Tibial nerve (tissue), 4 donors: ENCODE measurements at regions not wholly inside any gene's neighbourhood (a gene's known extent, or its start where the extent isn't known, plus 50 kb on each side); places are given as distances from the start of the nearest gene placed in this dataset.

Experiments used
- DNase-seq, 2 donors: peaks; one replicate each; pipeline ENCODE4 v3.0.0-alpha.2; 2019; ENCODE audit warnings: low spot score in 2 of 2
- H3K27ac ChIP-seq, 4 donors: fragments of 200-600 bp; sonication (generic) in 3 of 4; one replicate each; pipeline ENCODE4 v1.5.1; 2017 to 2019; ENCODE audit warnings: mild to moderate bottlenecking in 1 of 4
- H3K27me3 ChIP-seq, 2 donors: fragments of 200-600 bp; sonication (generic) in 1 of 2; one replicate each; pipeline versions ENCODE4 v1.5.1 to v1.6.0; 2017 to 2019
- H3K36me3 ChIP-seq, 3 donors: fragments of 200-600 bp; sonication (generic); one replicate each; pipeline ENCODE4 v1.5.1; 2018 to 2019
- H3K4me1 ChIP-seq, 4 donors: fragments of 200-600 bp; sonication (generic) in 3 of 4; one replicate each; pipeline ENCODE4 v1.5.1; 2017 to 2019
- H3K4me3 ChIP-seq, 4 donors: fragments of 200-600 bp; sonication (generic) in 3 of 4; one replicate each; pipeline ENCODE4 v1.5.1; 2017 to 2019; ENCODE audit warnings: mild to moderate bottlenecking in 1 of 4, moderate library complexity in 1 of 4
- H3K9me3 ChIP-seq, 4 donors: fragments of 200-600 bp; sonication (generic) in 3 of 4; one replicate each; pipeline ENCODE4 v1.5.1; 2017 to 2019
- EP300 ChIP-seq, 2 donors: sonication (generic); formaldehyde crosslinking; IDR thresholded peaks; one replicate each; pipeline ENCODE4 v1.6.1; 2017; ENCODE audit warnings: antibody characterized with exemption in 2 of 2, mild to moderate bottlenecking in 1 of 2
- POLR2A ChIP-seq, 2 donors: fragments of 450-650 bp; IDR thresholded peaks; one replicate each; pipeline ENCODE4 v1.6.1; 2017; ENCODE audit warnings: antibody characterized with exemption in 2 of 2, mild to moderate bottlenecking in 2 of 2, moderate library complexity in 2 of 2
- WGBS, 2 donors: methylation state at CpG; one replicate each; pipeline ENCODE4 v1.1.5; 2018; 5-methylcytosine and 5-hydroxymethylcytosine counted together
- TF ChIP-seq, protein P1 (sequence below), 5 experiments: fragments of 200-600 bp in 3 of 5; fragments of 450-650 bp in 2 of 5; sonication (generic) in 3 of 5; IDR thresholded peaks; one replicate each; pipeline ENCODE4 v1.5.1; 2016 to 2019; ENCODE audit warnings: antibody characterized with exemption in 5 of 5, mild to moderate bottlenecking in 3 of 5, moderate library complexity in 2 of 5

DNA sequence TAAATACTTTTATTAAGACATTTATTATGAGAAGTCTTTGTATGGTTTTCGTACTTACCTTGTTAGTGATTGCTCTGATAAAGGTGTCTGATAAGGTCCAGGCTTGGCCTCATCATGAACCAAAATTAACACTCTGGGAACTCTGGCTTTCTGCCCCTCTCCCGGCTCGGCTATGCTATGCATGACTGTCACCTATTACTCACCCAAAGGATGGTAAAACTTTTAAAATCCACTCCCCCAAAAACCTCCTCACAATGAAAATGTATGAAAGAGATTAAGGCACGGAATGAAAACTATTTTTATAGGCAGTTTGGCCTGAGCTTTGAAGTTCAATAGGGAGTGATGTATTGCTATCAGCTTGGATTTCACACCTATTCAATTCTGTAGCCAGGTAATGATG lies 217.3 kb upstream of the TBX3 start:
- Histone ChIP-seq H3K4me3 (no peak overlapping the region), H3K36me3 (no peaks in the 10 kb centered on the region), H3K27me3 (no peaks in the 10 kb centered on the region), H3K9me3 (peaks cover 0 to 7% (median 0%) of the 10 kb centered on the region in 4 donors), H3K27ac (no peak overlapping the region), H3K4me1 (no peaks in the 10 kb centered on the region)
- 75 to 76% methylated on average over 4 of the region's 4 CpGs for WGBS, 2 donors
- no peak for DNase-seq
- TF ChIP-seq EP300 (IDR thresholded peaks at IDR 0.05) (no peak), POLR2A (IDR thresholded peaks at IDR 0.05) (no peak)
- TF ChIP-seq, protein P1, sequence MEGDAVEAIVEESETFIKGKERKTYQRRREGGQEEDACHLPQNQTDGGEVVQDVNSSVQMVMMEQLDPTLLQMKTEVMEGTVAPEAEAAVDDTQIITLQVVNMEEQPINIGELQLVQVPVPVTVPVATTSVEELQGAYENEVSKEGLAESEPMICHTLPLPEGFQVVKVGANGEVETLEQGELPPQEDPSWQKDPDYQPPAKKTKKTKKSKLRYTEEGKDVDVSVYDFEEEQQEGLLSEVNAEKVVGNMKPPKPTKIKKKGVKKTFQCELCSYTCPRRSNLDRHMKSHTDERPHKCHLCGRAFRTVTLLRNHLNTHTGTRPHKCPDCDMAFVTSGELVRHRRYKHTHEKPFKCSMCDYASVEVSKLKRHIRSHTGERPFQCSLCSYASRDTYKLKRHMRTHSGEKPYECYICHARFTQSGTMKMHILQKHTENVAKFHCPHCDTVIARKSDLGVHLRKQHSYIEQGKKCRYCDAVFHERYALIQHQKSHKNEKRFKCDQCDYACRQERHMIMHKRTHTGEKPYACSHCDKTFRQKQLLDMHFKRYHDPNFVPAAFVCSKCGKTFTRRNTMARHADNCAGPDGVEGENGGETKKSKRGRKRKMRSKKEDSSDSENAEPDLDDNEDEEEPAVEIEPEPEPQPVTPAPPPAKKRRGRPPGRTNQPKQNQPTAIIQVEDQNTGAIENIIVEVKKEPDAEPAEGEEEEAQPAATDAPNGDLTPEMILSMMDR (IDR thresholded peaks at IDR 0.05), result no peak

DNA sequence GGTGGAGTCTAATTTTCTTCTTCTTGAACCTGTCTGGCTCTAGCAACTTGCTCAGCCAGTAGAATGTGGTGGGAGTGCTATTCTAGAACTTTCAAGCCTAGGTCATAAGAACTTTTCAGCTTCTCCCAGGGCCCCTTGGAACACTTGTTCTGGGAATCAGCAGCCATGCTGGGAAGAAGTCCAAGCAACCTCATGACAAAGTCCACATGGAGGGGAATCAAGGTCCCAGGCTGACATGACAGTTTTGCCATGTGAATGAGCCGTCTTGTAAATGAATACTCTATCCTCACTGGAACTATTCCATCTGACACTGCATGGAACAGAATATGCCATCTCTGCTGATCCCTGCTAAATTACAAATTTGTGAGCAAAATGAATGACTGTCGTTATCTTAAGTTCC lies 214.2 kb upstream of the TBX3 start:
- H3K9me3 ChIP-seq, result no peaks in the 10 kb centered on the region
- H3K27me3 ChIP-seq, result no peaks in the 10 kb centered on the region
- DNase-seq, result no peak
- no peaks in the 10 kb centered on the region for H3K36me3 ChIP-seq
- no peak overlapping the region for H3K27ac ChIP-seq
- WGBS, 2 donors, result 78 to 85% methylated on average over 2 of the region's 2 CpGs
- H3K4me3 ChIP-seq, result no peak overlapping the region
- H3K4me1 ChIP-seq, result no peaks in the 10 kb centered on the region
- TF ChIP-seq POLR2A (IDR thresholded peaks at IDR 0.05), result no peak
- no peak for TF ChIP-seq EP300 (IDR thresholded peaks at IDR 0.05)
- TF ChIP-seq, protein P1 (IDR thresholded peaks at IDR 0.05), result no peak

DNA sequence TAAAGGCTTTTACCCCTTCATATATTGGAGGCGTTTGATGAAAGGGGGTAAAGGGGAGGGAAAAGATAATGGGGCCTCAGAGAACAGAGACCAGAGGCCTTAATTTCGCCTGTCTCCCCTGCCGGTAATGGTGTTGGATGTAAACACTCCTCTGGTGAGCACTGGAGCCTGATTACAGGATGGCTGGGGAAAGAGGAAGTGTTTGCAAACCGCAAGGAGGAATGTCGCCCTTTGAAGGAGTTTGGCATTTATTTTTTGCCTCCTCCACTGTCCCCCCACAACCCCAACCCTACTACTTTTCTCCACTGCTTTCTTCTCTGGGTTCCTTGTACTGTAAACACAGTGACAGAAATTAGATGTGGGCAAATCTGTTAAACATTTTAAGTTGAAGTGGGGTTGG lies 211.9 kb upstream of the TBX3 start:
- Histone ChIP-seq H3K4me1 (no peaks in the 10 kb centered on the region), H3K9me3 (no peaks in the 10 kb centered on the region), H3K36me3 (no peaks in the 10 kb centered on the region), H3K4me3 (no peak overlapping the region), H3K27ac (no peak overlapping the region), H3K27me3 (no peaks in the 10 kb centered on the region)
- TF ChIP-seq EP300 (IDR thresholded peaks at IDR 0.05) (no peak), POLR2A (IDR thresholded peaks at IDR 0.05) (no peak)
- TF ChIP-seq, protein P1 (IDR thresholded peaks at IDR 0.05), result no peak
- no peak for DNase-seq
- 41 to 49% methylated on average over 5 of the region's 5 CpGs for WGBS, 2 donors

DNA sequence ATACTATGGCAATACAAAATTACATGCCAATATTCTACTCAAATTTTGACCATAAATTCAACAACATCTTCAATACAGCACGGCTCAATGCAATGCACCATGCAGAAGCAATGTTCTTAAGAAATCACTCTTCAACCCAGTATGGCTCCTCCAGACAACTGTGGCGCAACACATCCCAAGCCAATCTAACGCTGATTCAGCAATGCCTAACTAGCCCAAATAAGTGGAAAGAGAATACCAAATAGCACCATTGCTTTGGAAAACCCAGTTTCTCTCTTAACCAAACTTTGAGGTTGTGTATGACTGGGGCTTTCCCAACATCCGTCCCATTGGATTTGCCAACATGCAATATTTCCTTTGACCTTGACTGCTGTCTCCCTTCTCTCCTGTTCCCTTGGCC lies 211.1 kb upstream of the TBX3 start:
- H3K9me3 ChIP-seq, result no peaks in the 10 kb centered on the region
- no peaks in the 10 kb centered on the region for H3K36me3 ChIP-seq
- no peak for DNase-seq
- no peaks in the 10 kb centered on the region for H3K4me1 ChIP-seq
- TF ChIP-seq EP300 (IDR thresholded peaks at IDR 0.05) (no peak), POLR2A (IDR thresholded peaks at IDR 0.05) (no peak)
- TF ChIP-seq, protein P1 (IDR thresholded peaks at IDR 0.05), result no peak
- no peak overlapping the region for H3K27ac ChIP-seq
- H3K4me3 ChIP-seq, result no peak overlapping the region
- WGBS, 2 donors, result 95 to 97% methylated on average over 4 of the region's 4 CpGs
- H3K27me3 ChIP-seq, result no peaks in the 10 kb centered on the region

DNA sequence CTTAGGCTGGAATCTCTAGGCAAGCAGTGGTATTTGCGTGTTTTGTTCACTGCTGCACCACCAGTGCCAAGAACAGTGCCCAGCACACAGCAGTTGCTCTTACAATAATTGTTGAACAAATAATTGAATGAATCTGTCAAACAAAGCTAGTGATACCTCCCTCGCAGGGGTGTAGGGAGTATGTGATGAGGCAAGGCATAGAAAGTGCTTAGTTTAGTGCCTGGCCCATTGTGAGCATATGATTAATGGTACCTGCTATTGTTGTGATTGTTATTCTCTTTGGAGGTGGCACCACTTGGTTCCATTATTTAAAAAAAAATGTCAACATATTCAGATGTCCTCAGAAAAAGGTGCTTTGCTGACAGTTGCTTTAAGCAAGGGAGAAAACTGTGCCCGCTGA lies 210.1 kb upstream of the TBX3 start:
- Histone ChIP-seq H3K4me3 (no peak overlapping the region), H3K9me3 (no peaks in the 10 kb centered on the region), H3K27me3 (no peaks in the 10 kb centered on the region), H3K4me1 (no peaks in the 10 kb centered on the region), H3K27ac (no peak overlapping the region), H3K36me3 (no peaks in the 10 kb centered on the region)
- WGBS, 2 donors, result 91 to 92% methylated on average over 3 of the region's 3 CpGs
- no peak for DNase-seq
- TF ChIP-seq POLR2A (IDR thresholded peaks at IDR 0.05), result no peak
- TF ChIP-seq, protein P1 (IDR thresholded peaks at IDR 0.05), result no peak
- TF ChIP-seq EP300 (IDR thresholded peaks at IDR 0.05), result no peak
